GM10266 (cell line): ENCODE measurements at regions not wholly inside any gene's neighbourhood (a gene's known extent, or its start where the extent isn't known, plus 50 kb on each side); places are given as distances from the start of the nearest gene placed in this dataset.
A peak's percentile ranks its signal among the peaks of the same experiment; 100 is the strongest.

ENCODE experiments used
- DNase-seq: peaks from one replicate; pipeline ENCODE4 v3.0.0; 2012; ENCODE audit errors: extremely low spot score
- TF ChIP-seq, protein P1 (sequence below): IDR thresholded peaks from 2 replicates; pipeline ENCODE4 v1.5.1; 2012; ENCODE audit warnings: mild to moderate bottlenecking, low read depth; ENCODE audit not compliant: control insufficient read depth, insufficient read depth; ENCODE audit errors: missing control alignments

DNA sequence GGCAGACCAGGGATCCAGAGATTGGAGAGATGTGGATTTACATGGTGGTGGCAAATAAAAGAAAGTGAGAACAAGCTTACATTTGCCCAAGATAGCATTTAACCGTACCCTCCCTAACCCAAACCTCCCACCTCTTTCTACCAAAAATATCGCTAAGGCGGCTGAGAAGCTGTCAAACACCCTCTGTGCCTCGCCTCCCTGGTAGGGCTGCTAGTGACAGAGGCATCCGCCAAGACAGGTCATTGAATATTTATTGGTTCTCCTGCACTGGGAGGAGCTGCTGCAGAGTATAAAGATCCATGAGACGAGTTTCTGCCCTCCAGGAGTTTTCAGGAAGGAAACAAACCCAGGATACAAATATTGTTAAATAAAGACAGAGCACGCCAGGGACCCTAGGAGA, 107.3 kb upstream of the TMC3 start:
- no peak for DNase-seq
- TF ChIP-seq, protein P1, sequence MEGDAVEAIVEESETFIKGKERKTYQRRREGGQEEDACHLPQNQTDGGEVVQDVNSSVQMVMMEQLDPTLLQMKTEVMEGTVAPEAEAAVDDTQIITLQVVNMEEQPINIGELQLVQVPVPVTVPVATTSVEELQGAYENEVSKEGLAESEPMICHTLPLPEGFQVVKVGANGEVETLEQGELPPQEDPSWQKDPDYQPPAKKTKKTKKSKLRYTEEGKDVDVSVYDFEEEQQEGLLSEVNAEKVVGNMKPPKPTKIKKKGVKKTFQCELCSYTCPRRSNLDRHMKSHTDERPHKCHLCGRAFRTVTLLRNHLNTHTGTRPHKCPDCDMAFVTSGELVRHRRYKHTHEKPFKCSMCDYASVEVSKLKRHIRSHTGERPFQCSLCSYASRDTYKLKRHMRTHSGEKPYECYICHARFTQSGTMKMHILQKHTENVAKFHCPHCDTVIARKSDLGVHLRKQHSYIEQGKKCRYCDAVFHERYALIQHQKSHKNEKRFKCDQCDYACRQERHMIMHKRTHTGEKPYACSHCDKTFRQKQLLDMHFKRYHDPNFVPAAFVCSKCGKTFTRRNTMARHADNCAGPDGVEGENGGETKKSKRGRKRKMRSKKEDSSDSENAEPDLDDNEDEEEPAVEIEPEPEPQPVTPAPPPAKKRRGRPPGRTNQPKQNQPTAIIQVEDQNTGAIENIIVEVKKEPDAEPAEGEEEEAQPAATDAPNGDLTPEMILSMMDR: no peak

DNA sequence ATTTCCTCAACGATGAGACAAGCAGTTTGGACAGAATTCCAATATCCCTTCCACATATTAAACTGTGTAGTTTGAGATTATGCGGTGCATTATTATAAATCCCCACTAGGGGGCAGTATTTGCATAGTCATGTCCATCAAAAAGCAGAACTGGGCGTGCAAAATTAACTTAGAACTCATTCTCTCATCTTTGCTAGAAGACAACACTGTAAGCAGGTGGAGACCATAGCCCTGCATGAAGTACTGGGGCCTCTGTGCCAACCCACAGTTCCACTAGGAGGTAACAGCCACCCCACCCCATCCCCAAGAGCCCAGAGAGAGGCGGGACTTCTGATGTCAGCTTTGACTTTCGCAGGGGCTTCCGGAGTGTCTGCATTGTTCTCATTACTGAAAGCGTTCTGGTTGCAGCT, 106.6 kb upstream of the TMC3 start:
- TF ChIP-seq, protein P1: peak; percentile 65
- peak; percentile 22 for DNase-seq

DNA sequence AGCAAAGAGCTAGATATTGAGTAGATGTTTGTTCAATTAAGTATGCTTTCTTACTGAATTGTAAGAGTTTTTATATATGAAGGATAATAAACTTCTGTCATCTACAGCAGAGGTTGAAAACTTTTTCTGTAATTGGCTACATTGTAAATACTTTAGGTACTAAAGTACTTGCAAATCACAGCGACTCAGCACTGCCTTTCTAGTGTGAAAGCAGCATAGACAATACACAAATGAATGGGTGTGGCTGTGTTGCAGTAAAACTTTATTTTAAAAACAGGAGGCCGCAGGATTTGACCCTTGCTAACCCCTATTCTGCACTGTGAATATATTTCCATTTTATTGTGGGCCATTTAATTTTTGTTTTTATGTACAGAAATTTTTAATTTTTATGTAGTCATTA, 104.3 kb upstream of the TMC3 start:
- DNase-seq: no peak
- TF ChIP-seq, protein P1: no peak

DNA sequence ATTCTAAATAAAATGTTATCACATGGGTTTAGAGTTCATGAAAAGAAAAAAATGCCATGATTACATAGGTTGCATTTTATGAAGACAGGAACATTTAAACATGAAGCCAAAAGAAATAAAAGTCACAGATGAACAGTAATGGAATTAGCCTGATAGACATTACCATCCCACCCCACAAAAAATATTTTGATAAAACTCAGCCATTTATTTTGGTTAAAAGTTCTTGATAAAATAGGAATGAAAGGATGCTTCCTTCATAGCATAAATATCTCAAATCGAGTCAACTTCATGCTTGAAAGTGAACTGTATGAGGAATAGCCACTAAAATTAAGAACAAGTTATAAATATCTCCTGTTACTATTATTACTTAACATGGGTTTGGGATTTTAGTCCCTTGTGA, 101.9 kb upstream of the TMC3 start:
- TF ChIP-seq, protein P1: no peak
- no peak for DNase-seq

DNA sequence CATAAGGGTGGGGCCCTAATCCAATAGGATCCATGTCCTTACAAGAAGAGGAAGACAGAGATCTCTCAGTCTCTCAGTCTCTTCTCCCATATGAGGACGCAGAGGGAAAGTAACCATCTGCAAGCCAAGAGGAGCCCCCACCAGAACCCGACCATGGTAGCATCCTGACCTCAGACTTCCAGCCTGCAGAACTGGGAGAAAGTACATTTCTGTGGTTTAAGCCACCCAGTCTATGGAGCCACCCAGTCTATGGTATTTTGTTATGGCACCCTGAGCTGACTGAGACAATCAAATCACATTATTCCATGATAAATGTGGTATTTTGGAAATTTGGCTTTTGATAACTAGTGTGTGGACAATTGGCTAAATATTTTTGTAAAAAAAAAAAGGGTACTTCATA, 101.5 kb upstream of the TMC3 start:
- DNase-seq: no peak

DNA sequence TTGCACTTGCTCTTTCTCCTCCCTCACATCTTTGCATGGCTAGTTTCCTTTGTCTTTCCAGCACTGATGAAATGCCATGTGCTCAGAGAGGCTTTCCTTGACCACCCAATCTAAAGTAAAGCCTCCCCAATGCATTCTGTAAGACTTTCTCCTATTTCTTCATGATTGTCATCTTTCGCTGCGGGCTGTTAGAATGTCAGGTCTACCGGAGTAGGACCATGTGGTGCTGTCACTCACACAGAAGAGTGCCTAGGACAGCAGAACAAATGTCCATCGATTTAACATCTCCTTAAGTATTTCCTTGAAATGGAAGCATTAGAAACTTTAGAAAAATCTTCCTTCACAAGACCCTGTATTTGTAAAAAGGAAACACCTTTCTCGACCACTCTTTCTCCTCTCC, 99.9 kb upstream of the TMC3 start:
- DNase-seq: no peak
- TF ChIP-seq, protein P1: no peak

More for the DNA sequence above, 101.5 kb upstream of the TMC3 start:
- TF ChIP-seq, protein P1: no peak

DNA sequence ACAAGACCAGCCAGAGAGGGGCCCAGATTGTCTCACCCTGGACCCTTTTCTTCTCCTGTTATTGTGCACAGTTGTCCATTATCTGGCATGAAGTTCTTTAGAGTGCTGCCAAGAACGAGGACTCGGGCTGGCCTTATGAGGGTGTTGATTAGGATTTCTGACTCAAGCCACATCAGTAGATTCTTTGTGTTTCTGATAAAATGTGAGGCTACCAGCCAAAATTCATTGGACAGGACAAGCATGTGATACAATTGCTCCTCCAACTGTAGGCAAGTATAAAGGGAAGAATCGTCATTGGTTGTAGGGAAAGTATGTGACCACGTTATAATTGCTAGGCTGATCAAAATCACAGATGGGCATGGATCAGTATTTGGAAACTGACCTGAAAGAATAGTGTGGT, 99.2 kb upstream of the TMC3 start:
- TF ChIP-seq, protein P1: no peak
- DNase-seq: no peak

DNA sequence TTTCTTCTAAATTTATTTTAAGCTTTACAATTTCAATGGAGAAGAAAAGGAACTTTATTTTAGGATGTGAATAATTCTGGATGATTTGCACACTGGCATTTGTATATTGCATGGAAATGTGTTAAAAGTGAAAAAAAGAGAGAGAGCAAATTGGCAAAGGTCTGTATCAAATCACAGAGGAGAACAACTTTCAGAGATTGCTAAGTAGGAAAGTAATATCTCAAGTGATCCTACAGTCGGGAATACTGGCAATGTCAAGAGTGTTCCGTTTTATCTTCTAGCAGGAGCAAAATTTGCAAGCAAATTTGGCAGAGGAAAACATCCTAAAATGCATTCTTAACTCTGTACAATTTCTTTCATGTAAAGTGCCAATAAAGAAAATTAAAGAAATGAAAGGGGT, 97.1 kb upstream of the TMC3 start:
- TF ChIP-seq, protein P1: no peak
- DNase-seq: no peak
